Type B pancreatic cell (in vitro differentiated cells): ENCODE measurements at regions not wholly inside any gene's neighbourhood (a gene's known extent, or its start where the extent isn't known, plus 50 kb on each side); places are given as distances from the start of the nearest gene placed in this dataset.

ENCODE experiments used
- DNase-seq: peaks from one replicate; pipeline ENCODE4 v3.0.0; 2021; ENCODE audit warnings: mixed read lengths; ENCODE audit not compliant: unreplicated experiment; ENCODE audit errors: extremely low spot score
- H3K27ac Mint-ChIP-seq: 2 replicates; pipeline ENCODE4 v1.8.0; 2021; ENCODE audit warnings: mild to moderate bottlenecking, mixed read lengths
- H3K27me3 Mint-ChIP-seq: 2 replicates; pipeline ENCODE4 v1.8.0; 2021; ENCODE audit warnings: mixed read lengths
- H3K36me3 Mint-ChIP-seq: 2 replicates; pipeline ENCODE4 v1.8.0; 2021; ENCODE audit warnings: mixed read lengths
- H3K4me1 Mint-ChIP-seq: one replicate; pipeline ENCODE4 v1.8.0; 2021; ENCODE audit warnings: mixed read lengths; ENCODE audit not compliant: unreplicated experiment
- H3K4me3 Mint-ChIP-seq: 2 replicates; pipeline ENCODE4 v1.8.0; 2021; ENCODE audit warnings: mild to moderate bottlenecking, mixed read lengths
- H3K9me3 Mint-ChIP-seq: 2 replicates; pipeline ENCODE4 v1.8.0; 2021; ENCODE audit warnings: mixed read lengths
- TF ChIP-seq, protein P1 (sequence below): fragments of 200-600 bp; sonication (generic); conservative IDR thresholded peaks from 2 replicates; pipeline ENCODE4 v1.5.0; 2021; ENCODE audit warnings: antibody characterized with exemption, mild to moderate bottlenecking

- TF ChIP-seq, protein P1, sequence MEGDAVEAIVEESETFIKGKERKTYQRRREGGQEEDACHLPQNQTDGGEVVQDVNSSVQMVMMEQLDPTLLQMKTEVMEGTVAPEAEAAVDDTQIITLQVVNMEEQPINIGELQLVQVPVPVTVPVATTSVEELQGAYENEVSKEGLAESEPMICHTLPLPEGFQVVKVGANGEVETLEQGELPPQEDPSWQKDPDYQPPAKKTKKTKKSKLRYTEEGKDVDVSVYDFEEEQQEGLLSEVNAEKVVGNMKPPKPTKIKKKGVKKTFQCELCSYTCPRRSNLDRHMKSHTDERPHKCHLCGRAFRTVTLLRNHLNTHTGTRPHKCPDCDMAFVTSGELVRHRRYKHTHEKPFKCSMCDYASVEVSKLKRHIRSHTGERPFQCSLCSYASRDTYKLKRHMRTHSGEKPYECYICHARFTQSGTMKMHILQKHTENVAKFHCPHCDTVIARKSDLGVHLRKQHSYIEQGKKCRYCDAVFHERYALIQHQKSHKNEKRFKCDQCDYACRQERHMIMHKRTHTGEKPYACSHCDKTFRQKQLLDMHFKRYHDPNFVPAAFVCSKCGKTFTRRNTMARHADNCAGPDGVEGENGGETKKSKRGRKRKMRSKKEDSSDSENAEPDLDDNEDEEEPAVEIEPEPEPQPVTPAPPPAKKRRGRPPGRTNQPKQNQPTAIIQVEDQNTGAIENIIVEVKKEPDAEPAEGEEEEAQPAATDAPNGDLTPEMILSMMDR = no peak
- Mint-ChIP-seq H3K27ac (no peak overlapping the region), H3K4me3 (no peak overlapping the region)
These were observed 649.0 kb upstream of the TENM3 start for GRCh38 chr4:181594188-181594587.

GRCh38 chr4:181595716-181596115 is 647.5 kb upstream of the TENM3 start:
- peaks cover 5% of the 10 kb centered on the region for H3K4me1 Mint-ChIP-seq
- no peak overlapping the region for H3K4me3 Mint-ChIP-seq
- no peaks in the 10 kb centered on the region for H3K36me3 Mint-ChIP-seq
- TF ChIP-seq, protein P1 = no peak
- no peak overlapping the region for H3K27ac Mint-ChIP-seq
- no peak for DNase-seq
- H3K9me3 Mint-ChIP-seq = peaks cover 6% of the 10 kb centered on the region
- no peaks in the 10 kb centered on the region for H3K27me3 Mint-ChIP-seq

More at GRCh38 chr4:181594188-181594587, 649.0 kb upstream of the TENM3 start:
- no peaks in the 10 kb centered on the region for H3K36me3 Mint-ChIP-seq
- DNase-seq = no peak
- H3K27me3 Mint-ChIP-seq = no peaks in the 10 kb centered on the region
- peaks cover 5% of the 10 kb centered on the region for H3K4me1 Mint-ChIP-seq
- H3K9me3 Mint-ChIP-seq = peaks cover 6% of the 10 kb centered on the region

DNA sequence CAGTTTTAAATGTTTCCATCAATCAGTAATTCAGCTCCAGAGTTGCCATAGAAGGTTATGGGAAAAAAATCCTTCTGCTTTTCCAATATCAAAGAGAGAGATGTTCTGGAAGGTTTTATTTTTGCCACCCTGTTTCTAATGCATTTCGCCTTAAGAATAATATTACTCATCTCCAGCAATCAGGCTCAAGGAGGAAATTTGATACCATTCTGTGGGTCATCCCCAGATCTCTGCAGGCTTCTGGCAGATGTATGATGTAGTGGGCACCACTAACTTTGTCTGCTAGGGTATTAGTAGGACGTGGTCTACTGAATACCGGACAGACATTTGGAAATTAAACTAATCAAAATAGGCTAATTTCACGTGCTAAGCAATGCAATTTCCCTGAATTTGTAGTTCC is 645.4 kb upstream of the TENM3 start:
- no peaks in the 10 kb centered on the region for H3K36me3 Mint-ChIP-seq
- peaks cover 5% of the 10 kb centered on the region for H3K4me1 Mint-ChIP-seq
- no peak overlapping the region for H3K27ac Mint-ChIP-seq
- peaks cover 6% of the 10 kb centered on the region for H3K9me3 Mint-ChIP-seq
- DNase-seq = no peak
- H3K27me3 Mint-ChIP-seq = no peaks in the 10 kb centered on the region
- H3K4me3 Mint-ChIP-seq = no peak overlapping the region
- TF ChIP-seq, protein P1 = no peak

- Mint-ChIP-seq H3K27me3 (no peaks in the 10 kb centered on the region), H3K4me1 (peaks cover 5% of the 10 kb centered on the region), H3K36me3 (no peaks in the 10 kb centered on the region), H3K27ac (no peak overlapping the region), H3K9me3 (peaks cover 6% of the 10 kb centered on the region), H3K4me3 (no peak overlapping the region)
- TF ChIP-seq, protein P1 = no peak
- DNase-seq = no peak
These were observed 644.1 kb upstream of the TENM3 start for GRCh38 chr4:181599134-181599533.

DNA sequence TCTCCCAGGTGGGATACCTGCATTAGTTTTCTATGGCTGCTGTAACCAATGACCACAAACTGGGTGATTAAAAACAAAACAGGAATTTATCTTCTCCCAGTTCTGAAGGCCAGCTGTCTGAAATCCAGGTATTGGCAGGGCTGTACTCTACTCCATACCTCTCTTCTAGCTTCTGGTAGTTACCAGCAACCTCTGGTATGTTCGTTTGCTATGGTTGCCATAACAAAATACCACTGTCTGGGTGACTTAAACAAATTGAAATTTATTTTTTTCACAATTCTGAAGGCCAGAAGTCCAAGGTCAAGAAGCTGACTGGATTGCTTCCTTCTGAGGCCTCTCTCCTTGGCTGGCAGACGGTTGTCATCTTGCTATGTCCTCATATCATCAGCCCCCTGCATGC is 642.1 kb upstream of the TENM3 start:
- no peaks in the 10 kb centered on the region for H3K27me3 Mint-ChIP-seq
- peaks cover 5% of the 10 kb centered on the region for H3K4me1 Mint-ChIP-seq
- H3K9me3 Mint-ChIP-seq = peaks cover 2% of the 10 kb centered on the region
- no peak overlapping the region for H3K4me3 Mint-ChIP-seq
- no peaks in the 10 kb centered on the region for H3K36me3 Mint-ChIP-seq
- TF ChIP-seq, protein P1 = no peak
- DNase-seq = no peak
- no peak overlapping the region for H3K27ac Mint-ChIP-seq

GRCh38 chr4:181604546-181604945 is 638.7 kb upstream of the TENM3 start:
- no peak for DNase-seq
- Mint-ChIP-seq H3K36me3 (no peaks in the 10 kb centered on the region), H3K27ac (no peak overlapping the region), H3K4me1 (peaks cover 12% of the 10 kb centered on the region), H3K27me3 (peaks cover 5% of the 10 kb centered on the region), H3K9me3 (peaks cover 5% of the 10 kb centered on the region), H3K4me3 (no peak overlapping the region)
- TF ChIP-seq, protein P1 = no peak
